Thoracic aorta (tissue), 2 donors: ENCODE measurements at regions not wholly inside any gene's neighbourhood (a gene's known extent, or its start where the extent isn't known, plus 50 kb on each side); places are given as distances from the start of the nearest gene placed in this dataset.
"Not testable (repeated sequence)": the region's sequence is repeated elsewhere in the genome, so short reads cannot be mapped to it uniquely, and the experiment has no call there.

ENCODE experiments used
- ATAC-seq: fragments of 150-250 bp; one replicate; pipeline ENCODE4 v1.8.0; 2017; ENCODE audit warnings: low read depth; ENCODE audit not compliant: insufficient number of reproducible peaks, low FRiP score
- DNase-seq: peaks from one replicate; pipeline ENCODE4 v3.0.0-alpha.2; 2020; ENCODE audit warnings: low spot score
- H3K27ac ChIP-seq, 2 donors: fragments of 200-600 bp; sonication (generic); 1 replicate in 1 of 2; 2 replicates in 1 of 2; pipeline ENCODE4 v1.5.1; 2016; ENCODE audit warnings: mild to moderate bottlenecking in 2 of 2, moderate library complexity in 2 of 2
- H3K27me3 ChIP-seq: fragments of 200-600 bp; sonication (generic); replicated peaks from 2 replicates; pipeline ENCODE4 v1.6.0; 2016; ENCODE audit warnings: mild to moderate bottlenecking; ENCODE audit not compliant: insufficient read depth
- H3K36me3 ChIP-seq: fragments of 200-600 bp; sonication (generic); one replicate; pipeline ENCODE4 v1.5.1; 2016
- H3K4me1 ChIP-seq, 2 donors: fragments of 200-600 bp; sonication (generic); 1 replicate in 1 of 2; 2 replicates in 1 of 2; pipeline versions ENCODE4 v1.5.1 to v1.6.0; 2016; ENCODE audit warnings: low read depth in 2 of 2, mild to moderate bottlenecking in 1 of 2; ENCODE audit not compliant: control insufficient read depth in 1 of 2
- H3K4me3 ChIP-seq: fragments of 200-600 bp; sonication (generic); 2 replicates; pipeline ENCODE4 v1.5.1; 2016; ENCODE audit warnings: mild to moderate bottlenecking
- H3K9me3 ChIP-seq: fragments of 200-600 bp; sonication (generic); 2 replicates; pipeline ENCODE4 v1.5.1; 2016
- CTCF ChIP-seq: fragments of 200-600 bp; sonication (generic); IDR thresholded peaks from one replicate; pipeline ENCODE4 v1.5.1; 2019; ENCODE audit warnings: antibody characterized with exemption

GRCh38 chr20:40955326-40955725, 73.3 kb upstream of the TOP1 start:
- H3K27me3 ChIP-seq, result no peaks in the 10 kb centered on the region
- ATAC-seq (no peak), DNase-seq (no peak)
- TF ChIP-seq CTCF, result no peak
- no peaks in the 10 kb centered on the region for H3K9me3 ChIP-seq
- H3K4me1 ChIP-seq, result no peaks in the 10 kb centered on the region
- H3K27ac ChIP-seq, result no peak overlapping the region
- no peaks in the 10 kb centered on the region for H3K36me3 ChIP-seq
- no peak overlapping the region for H3K4me3 ChIP-seq

GRCh38 chr20:40955826-40956225, 72.8 kb upstream of the TOP1 start:
- H3K9me3 ChIP-seq, H3K36me3 ChIP-seq, H3K27me3 ChIP-seq, H3K4me1 ChIP-seq, H3K4me3 ChIP-seq, DNase-seq, ATAC-seq, H3K27ac ChIP-seq: not testable (repeated sequence)

- no peak for DNase-seq
- no peak for ATAC-seq
- TF ChIP-seq CTCF, result no peak
- no peaks in the 10 kb centered on the region for H3K4me1 ChIP-seq
- no peaks in the 10 kb centered on the region for H3K27me3 ChIP-seq
- no peaks in the 10 kb centered on the region for H3K9me3 ChIP-seq
- no peaks in the 10 kb centered on the region for H3K36me3 ChIP-seq
- no peak overlapping the region for H3K27ac ChIP-seq
- no peak overlapping the region for H3K4me3 ChIP-seq
These were observed 71.9 kb upstream of the TOP1 start for GRCh38 chr20:40956542-40957264.

GRCh38 chr20:40957265-40957760, 71.3 kb upstream of the TOP1 start:
- Histone ChIP-seq H3K27me3 (no peaks in the 10 kb centered on the region), H3K36me3 (no peaks in the 10 kb centered on the region), H3K9me3 (no peaks in the 10 kb centered on the region), H3K27ac (no peak overlapping the region), H3K4me1 (no peaks in the 10 kb centered on the region), H3K4me3 (no peak overlapping the region)
- DNase-seq (no peak), ATAC-seq (no peak)
- no peak for TF ChIP-seq CTCF

GRCh38 chr20:40958598-40958997, 70.0 kb upstream of the TOP1 start:
- H3K36me3 ChIP-seq, result no peaks in the 10 kb centered on the region
- H3K27ac ChIP-seq, result no peak overlapping the region
- H3K4me1 ChIP-seq, result peaks cover 0 to 4% of the 10 kb centered on the region in 2 donors
- no peaks in the 10 kb centered on the region for H3K27me3 ChIP-seq
- no peak for ATAC-seq
- DNase-seq, result no peak
- no peak for TF ChIP-seq CTCF
- no peak overlapping the region for H3K4me3 ChIP-seq
- no peaks in the 10 kb centered on the region for H3K9me3 ChIP-seq
